GM23338 (cell line): ENCODE measurements at regions not wholly inside any gene's neighbourhood (a gene's known extent, or its start where the extent isn't known, plus 50 kb on each side); places are given as distances from the start of the nearest gene placed in this dataset.

Source experiments
- ATAC-seq: fragments of 200-7000 bp; cut with Tn5 transposase; 3 replicates; pipeline ENCODE4 v1.9.1; 2020
- DNase-seq: peaks from one replicate; pipeline ENCODE4 v3.0.0-alpha.2; 2015; ENCODE audit warnings: low spot score
- H2AFZ ChIP-seq: fragments of 200-600 bp; sonication (generic); 2 replicates; pipeline ENCODE4 v1.8.0; 2016; ENCODE audit warnings: antibody characterized with exemption, mild to moderate bottlenecking, moderate library complexity
- H3F3A ChIP-seq: fragments of 200-600 bp; sonication (generic); replicated peaks from 2 replicates; pipeline ENCODE4 v1.8.0; 2017; ENCODE audit warnings: antibody characterized with exemption, mixed run types, low read depth
- H3K27ac ChIP-seq: fragments of 200-600 bp; sonication (generic); 2 replicates; pipeline ENCODE4 v1.6.1; 2016; ENCODE audit warnings: low read depth
- H3K27me3 ChIP-seq: fragments of 200-600 bp; sonication (generic); 2 replicates; pipeline ENCODE4 v1.8.0; 2016; ENCODE audit warnings: mild to moderate bottlenecking, mixed run types, moderate library complexity; ENCODE audit not compliant: insufficient read depth
- H3K36me3 ChIP-seq: fragments of 200-600 bp; sonication (generic); 2 replicates; pipeline ENCODE4 v1.8.0; 2016; ENCODE audit warnings: mild to moderate bottlenecking; ENCODE audit not compliant: insufficient read depth
- H3K4me1 ChIP-seq: fragments of 200-600 bp; sonication (generic); 2 replicates; pipeline ENCODE4 v1.8.0; 2016; ENCODE audit warnings: mild to moderate bottlenecking, moderate library complexity; ENCODE audit not compliant: insufficient read depth
- H3K4me2 ChIP-seq: fragments of 200-600 bp; sonication (generic); 2 replicates; pipeline ENCODE4 v1.7.1; 2017; ENCODE audit warnings: mixed run types
- H3K4me3 ChIP-seq: fragments of 200-600 bp; sonication (generic); 2 replicates; pipeline ENCODE4 v1.6.1; 2016; ENCODE audit warnings: mixed run types
- H3K79me2 ChIP-seq: fragments of 200-600 bp; sonication (generic); replicated peaks from 2 replicates; pipeline ENCODE4 v1.8.0; 2017; ENCODE audit warnings: mild to moderate bottlenecking; ENCODE audit not compliant: insufficient read depth
- H3K9me2 ChIP-seq: fragments of 200-600 bp; sonication (generic); 2 replicates; pipeline ENCODE4 v1.8.0; 2017; ENCODE audit not compliant: insufficient read depth
- H4K20me1 ChIP-seq: fragments of 200-600 bp; sonication (generic); replicated peaks from 2 replicates; pipeline ENCODE4 v1.8.0; 2017; ENCODE audit warnings: mild to moderate bottlenecking; ENCODE audit not compliant: insufficient read depth
- H3K27ac Mint-ChIP-seq: 2 replicates; pipeline ENCODE4 v1.8.0; 2020; ENCODE audit warnings: inconsistent platforms, mild to moderate bottlenecking, moderate library complexity, mixed read lengths
- H3K27me3 Mint-ChIP-seq: 3 replicates; pipeline ENCODE4 v1.8.0; 2022; ENCODE audit warnings: low read depth, mild to moderate bottlenecking, moderate library complexity, mixed read lengths, inconsistent platforms; ENCODE audit not compliant: insufficient read depth, poor library complexity
- H3K36me3 Mint-ChIP-seq: 3 replicates; pipeline ENCODE4 v1.8.0; 2021; ENCODE audit warnings: low read depth, mild to moderate bottlenecking, inconsistent platforms, moderate library complexity, mixed read lengths
- H3K4me1 Mint-ChIP-seq: 3 replicates; pipeline ENCODE4 v1.8.0; 2020; ENCODE audit warnings: mild to moderate bottlenecking, inconsistent platforms, mixed read lengths
- H3K4me3 Mint-ChIP-seq: 3 replicates; pipeline ENCODE4 v1.8.0; 2021; ENCODE audit warnings: moderate library complexity, mild to moderate bottlenecking, inconsistent platforms, mixed read lengths
- H3K9me3 Mint-ChIP-seq: 3 replicates; pipeline ENCODE4 v1.8.0; 2020; ENCODE audit warnings: moderate library complexity, mild to moderate bottlenecking, inconsistent platforms, mixed read lengths
- CREB1 ChIP-seq: fragments of 250-450 bp; sonication (Bioruptor Pico); IDR thresholded peaks from 2 replicates; pipeline ENCODE4 v1.5.0; 2020; ENCODE audit warnings: low read depth, mild to moderate bottlenecking, moderate library complexity
- EZH2 ChIP-seq: fragments of 200-600 bp; sonication (generic); IDR thresholded peaks from one replicate; pipeline ENCODE4 v1.8.0; 2017; ENCODE audit warnings: antibody characterized with exemption, mild to moderate bottlenecking, low read depth; ENCODE audit not compliant: unreplicated experiment
- EZH2phosphoT487 ChIP-seq: fragments of 200-600 bp; sonication (generic); IDR thresholded peaks from one replicate; pipeline ENCODE4 v1.8.1; 2018; ENCODE audit warnings: antibody characterized with exemption; ENCODE audit not compliant: unreplicated experiment
- JUNB ChIP-seq: IDR thresholded peaks from one replicate; pipeline ENCODE4 v1.6.1; 2016; ENCODE audit warnings: antibody characterized with exemption; ENCODE audit not compliant: unreplicated experiment
- POLR2AphosphoS5 ChIP-seq: IDR thresholded peaks from 2 replicates; pipeline ENCODE4 v1.6.1; 2016; ENCODE audit warnings: antibody characterized with exemption, low read depth
- STAT1 ChIP-seq: IDR thresholded peaks from one replicate; pipeline ENCODE4 v1.6.1; 2016; ENCODE audit warnings: antibody characterized with exemption; ENCODE audit not compliant: unreplicated experiment
- ZNF114 ChIP-seq: fragments of 250-450 bp; sonication (Bioruptor Pico); IDR thresholded peaks from 2 replicates; pipeline ENCODE4 v1.5.0; 2020; ENCODE audit warnings: mild to moderate bottlenecking, moderate library complexity
- ZNF331 ChIP-seq: fragments of 250-450 bp; sonication (Bioruptor Pico); IDR thresholded peaks from 2 replicates; pipeline ENCODE4 v1.5.0; 2020; ENCODE audit warnings: low read depth, mild to moderate bottlenecking, moderate library complexity
- TF ChIP-seq, protein P1 (sequence below): fragments of 250-450 bp; sonication (Bioruptor Pico); IDR thresholded peaks from 2 replicates; pipeline ENCODE4 v1.5.0; 2020; ENCODE audit warnings: mild to moderate bottlenecking, moderate library complexity

DNA sequence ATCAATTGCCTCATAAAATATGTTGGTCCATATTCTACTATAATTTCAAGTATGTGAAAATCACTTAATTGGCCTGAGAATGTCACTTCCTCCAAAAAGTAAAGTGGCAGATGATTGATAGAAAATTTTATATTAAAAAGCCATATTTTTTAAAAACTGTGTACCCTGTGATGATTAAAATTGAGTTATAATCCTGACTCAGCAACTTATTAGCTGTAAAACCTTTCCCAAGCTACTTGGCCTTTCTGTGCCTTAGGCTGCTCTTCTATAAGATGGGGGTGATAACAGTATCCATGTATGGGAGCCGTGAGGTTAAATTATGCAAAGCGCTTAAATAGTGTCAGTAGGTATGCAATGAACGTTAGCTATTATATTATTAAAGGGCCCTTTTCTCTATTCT is 524.4 kb downstream of the TFAP2A start (continued):
- TF ChIP-seq, protein P1, sequence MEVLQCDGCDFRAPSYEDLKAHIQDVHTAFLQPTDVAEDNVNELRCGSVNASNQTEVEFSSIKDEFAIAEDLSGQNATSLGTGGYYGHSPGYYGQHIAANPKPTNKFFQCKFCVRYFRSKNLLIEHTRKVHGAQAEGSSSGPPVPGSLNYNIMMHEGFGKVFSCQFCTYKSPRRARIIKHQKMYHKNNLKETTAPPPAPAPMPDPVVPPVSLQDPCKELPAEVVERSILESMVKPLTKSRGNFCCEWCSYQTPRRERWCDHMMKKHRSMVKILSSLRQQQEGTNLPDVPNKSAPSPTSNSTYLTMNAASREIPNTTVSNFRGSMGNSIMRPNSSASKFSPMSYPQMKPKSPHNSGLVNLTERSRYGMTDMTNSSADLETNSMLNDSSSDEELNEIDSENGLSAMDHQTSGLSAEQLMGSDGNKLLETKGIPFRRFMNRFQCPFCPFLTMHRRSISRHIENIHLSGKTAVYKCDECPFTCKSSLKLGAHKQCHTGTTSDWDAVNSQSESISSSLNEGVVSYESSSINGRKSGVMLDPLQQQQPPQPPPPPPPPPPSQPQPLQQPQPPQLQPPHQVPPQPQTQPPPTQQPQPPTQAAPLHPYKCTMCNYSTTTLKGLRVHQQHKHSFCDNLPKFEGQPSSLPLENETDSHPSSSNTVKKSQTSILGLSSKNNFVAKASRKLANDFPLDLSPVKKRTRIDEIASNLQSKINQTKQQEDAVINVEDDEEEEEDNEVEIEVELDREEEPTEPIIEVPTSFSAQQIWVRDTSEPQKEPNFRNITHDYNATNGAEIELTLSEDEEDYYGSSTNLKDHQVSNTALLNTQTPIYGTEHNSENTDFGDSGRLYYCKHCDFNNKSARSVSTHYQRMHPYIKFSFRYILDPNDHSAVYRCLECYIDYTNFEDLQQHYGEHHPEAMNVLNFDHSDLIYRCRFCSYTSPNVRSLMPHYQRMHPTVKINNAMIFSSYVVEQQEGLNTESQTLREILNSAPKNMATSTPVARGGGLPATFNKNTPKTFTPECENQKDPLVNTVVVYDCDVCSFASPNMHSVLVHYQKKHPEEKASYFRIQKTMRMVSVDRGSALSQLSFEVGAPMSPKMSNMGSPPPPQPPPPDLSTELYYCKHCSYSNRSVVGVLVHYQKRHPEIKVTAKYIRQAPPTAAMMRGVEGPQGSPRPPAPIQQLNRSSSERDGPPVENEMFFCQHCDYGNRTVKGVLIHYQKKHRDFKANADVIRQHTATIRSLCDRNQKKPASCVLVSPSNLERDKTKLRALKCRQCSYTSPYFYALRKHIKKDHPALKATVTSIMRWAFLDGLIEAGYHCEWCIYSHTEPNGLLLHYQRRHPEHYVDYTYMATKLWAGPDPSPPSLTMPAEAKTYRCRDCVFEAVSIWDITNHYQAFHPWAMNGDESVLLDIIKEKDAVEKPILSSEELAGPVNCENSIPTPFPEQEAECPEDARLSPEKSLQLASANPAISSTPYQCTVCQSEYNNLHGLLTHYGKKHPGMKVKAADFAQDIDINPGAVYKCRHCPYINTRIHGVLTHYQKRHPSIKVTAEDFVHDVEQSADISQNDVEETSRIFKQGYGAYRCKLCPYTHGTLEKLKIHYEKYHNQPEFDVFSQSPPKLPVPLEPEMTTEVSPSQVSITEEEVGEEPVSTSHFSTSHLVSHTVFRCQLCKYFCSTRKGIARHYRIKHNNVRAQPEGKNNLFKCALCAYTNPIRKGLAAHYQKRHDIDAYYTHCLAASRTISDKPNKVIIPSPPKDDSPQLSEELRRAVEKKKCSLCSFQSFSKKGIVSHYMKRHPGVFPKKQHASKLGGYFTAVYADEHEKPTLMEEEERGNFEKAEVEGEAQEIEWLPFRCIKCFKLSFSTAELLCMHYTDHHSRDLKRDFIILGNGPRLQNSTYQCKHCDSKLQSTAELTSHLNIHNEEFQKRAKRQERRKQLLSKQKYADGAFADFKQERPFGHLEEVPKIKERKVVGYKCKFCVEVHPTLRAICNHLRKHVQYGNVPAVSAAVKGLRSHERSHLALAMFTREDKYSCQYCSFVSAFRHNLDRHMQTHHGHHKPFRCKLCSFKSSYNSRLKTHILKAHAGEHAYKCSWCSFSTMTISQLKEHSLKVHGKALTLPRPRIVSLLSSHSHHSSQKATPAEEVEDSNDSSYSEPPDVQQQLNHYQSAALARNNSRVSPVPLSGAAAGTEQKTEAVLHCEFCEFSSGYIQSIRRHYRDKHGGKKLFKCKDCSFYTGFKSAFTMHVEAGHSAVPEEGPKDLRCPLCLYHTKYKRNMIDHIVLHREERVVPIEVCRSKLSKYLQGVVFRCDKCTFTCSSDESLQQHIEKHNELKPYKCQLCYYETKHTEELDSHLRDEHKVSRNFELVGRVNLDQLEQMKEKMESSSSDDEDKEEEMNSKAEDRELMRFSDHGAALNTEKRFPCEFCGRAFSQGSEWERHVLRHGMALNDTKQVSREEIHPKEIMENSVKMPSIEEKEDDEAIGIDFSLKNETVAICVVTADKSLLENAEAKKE (CRISPR knock-in tag): no peak
- no peak for TF ChIP-seq EZH2
- no peak for TF ChIP-seq ZNF331 (CRISPR knock-in tag)
- TF ChIP-seq ZNF114 (CRISPR knock-in tag): no peak
- no peak for TF ChIP-seq STAT1

DNA sequence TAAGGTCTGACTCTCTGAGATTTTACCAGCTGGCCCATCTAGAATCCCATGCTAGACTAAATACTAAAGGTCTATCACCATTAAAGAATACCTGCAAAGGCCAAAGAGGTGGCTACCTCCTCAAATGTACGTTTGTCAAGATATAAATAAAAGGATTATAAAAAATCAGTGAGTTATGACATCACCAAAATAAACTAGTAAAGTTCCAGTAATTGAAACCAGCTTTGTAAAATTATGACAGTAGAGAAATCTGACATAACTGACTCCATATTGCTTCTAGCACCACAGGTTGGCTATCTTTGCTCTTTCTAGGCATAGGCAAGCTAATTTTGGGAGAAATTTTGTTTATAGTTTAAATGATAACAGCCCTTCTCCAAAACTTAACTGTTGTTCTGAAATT is 536.3 kb downstream of the TFAP2A start:
- H3K79me2 ChIP-seq: no peaks in the 10 kb centered on the region
- 0 out of 3 replicates have a peak, but pooled peaks cover 2% of the 10 kb centered on the region for H3K4me1 Mint-ChIP-seq
- H3F3A ChIP-seq: no peaks in the 10 kb centered on the region
- H3K27me3 ChIP-seq: no peaks in the 10 kb centered on the region
- ATAC-seq: no peak
- H3K27ac Mint-ChIP-seq: no peak overlapping the region
- H3K4me3 ChIP-seq: no peak overlapping the region
- H2AFZ ChIP-seq: no peak overlapping the region
- H3K4me1 ChIP-seq: no peaks in the 10 kb centered on the region
- H3K36me3 ChIP-seq: no peaks in the 10 kb centered on the region
- H3K9me2 ChIP-seq: peaks cover 5% of the 10 kb centered on the region
- no peak overlapping the region for H3K4me3 Mint-ChIP-seq
- no peaks in the 10 kb centered on the region for H4K20me1 ChIP-seq
- H3K27me3 Mint-ChIP-seq: no peaks in the 10 kb centered on the region
- no peak overlapping the region for H3K27ac ChIP-seq
- no peak overlapping the region for H3K4me2 ChIP-seq
- peaks cover 50% of the 10 kb centered on the region for H3K9me3 Mint-ChIP-seq
- no peak for DNase-seq
- H3K36me3 Mint-ChIP-seq: peaks cover 14% of the 10 kb centered on the region; the same call in 2 of the 3 replicates
- TF ChIP-seq STAT1 (no peak), JUNB (no peak), EZH2 (no peak), CREB1 (no peak), ZNF331 (CRISPR knock-in tag) (no peak), EZH2phosphoT487 (no peak), ZNF114 (CRISPR knock-in tag) (no peak), POLR2AphosphoS5 (no peak)
- TF ChIP-seq, protein P1 (CRISPR knock-in tag): no peak
